CD4-positive, alpha-beta memory T cell (primary cell): ENCODE measurements at regions not wholly inside any gene's neighbourhood (a gene's known extent, or its start where the extent isn't known, plus 50 kb on each side); places are given as distances from the start of the nearest gene placed in this dataset.

Source experiments
- CTCF ChIA-PET: fragments of 350-600 bp; sonication (Branson Sonifier 250); formaldehyde crosslinking; loops from one replicate; lab custom pipeline; 2021; ENCODE audit warnings: inconsistent platforms; ENCODE audit not compliant: partially characterized antibody; lab: Charles Lee
- POLR2A ChIA-PET: fragments of 350-600 bp; sonication (Branson Sonifier 250); formaldehyde crosslinking; loops from one replicate; lab custom pipeline; 2021; ENCODE audit not compliant: partially characterized antibody; lab: Charles Lee
- DNase-seq, 5 donors: peaks; one replicate each; pipeline versions ENCODE4 v3.0.0 to v3.0.0-alpha.2; 2020 to 2022; ENCODE audit warnings: mixed read lengths in 1 of 5
- H3K27ac ChIP-seq: one replicate; pipeline ENCODE4 v1.7.0; 2013; ENCODE audit warnings: low read depth, low read length
- H3K27me3 ChIP-seq: 2 replicates; pipeline ENCODE4 v1.7.0; 2013; ENCODE audit warnings: mild to moderate bottlenecking, low read length, moderate library complexity; ENCODE audit not compliant: insufficient read depth
- H3K36me3 ChIP-seq: 2 replicates; pipeline ENCODE4 v1.7.0; 2013; ENCODE audit warnings: mild to moderate bottlenecking, low read length, moderate library complexity; ENCODE audit not compliant: insufficient read depth
- H3K4me1 ChIP-seq: 2 replicates; pipeline ENCODE4 v1.7.0; 2013; ENCODE audit warnings: mild to moderate bottlenecking, low read length, moderate library complexity; ENCODE audit not compliant: insufficient read depth
- H3K4me3 ChIP-seq, 2 donors: one replicate each; pipeline ENCODE4 v1.7.0; 2013; ENCODE audit warnings: low read length in 2 of 2, mild to moderate bottlenecking in 1 of 2
- H3K9me3 ChIP-seq, 2 donors: one replicate each; pipeline ENCODE4 v1.7.0; 2013; ENCODE audit warnings: low read length in 2 of 2, control low read depth in 1 of 2; ENCODE audit not compliant: control insufficient read depth in 1 of 2
- H3K27ac Mint-ChIP-seq, 7 donors: one replicate each; pipeline ENCODE4 v1.8.0; 2020 to 2021; ENCODE audit warnings: mixed read lengths in 7 of 7, mild to moderate bottlenecking in 6 of 7, inconsistent platforms in 3 of 7, moderate library complexity in 3 of 7
- H3K27me3 Mint-ChIP-seq, 2 donors: one replicate each; pipeline ENCODE4 v1.8.0; 2020 to 2021; ENCODE audit warnings: mixed read lengths in 2 of 2
- H3K36me3 Mint-ChIP-seq, 2 donors: one replicate each; pipeline ENCODE4 v1.8.0; 2020 to 2021; ENCODE audit warnings: mixed read lengths in 2 of 2, inconsistent platforms in 1 of 2, mild to moderate bottlenecking in 1 of 2
- H3K4me1 Mint-ChIP-seq, 4 donors: one replicate each; pipeline ENCODE4 v1.8.0; 2020 to 2021; ENCODE audit warnings: mixed read lengths in 4 of 4, mild to moderate bottlenecking in 1 of 4
- H3K4me3 Mint-ChIP-seq, 8 donors: one replicate each; pipeline ENCODE4 v1.8.0; 2020 to 2021; ENCODE audit warnings: mixed read lengths in 8 of 8, mild to moderate bottlenecking in 7 of 8, moderate library complexity in 6 of 8, inconsistent platforms in 3 of 8
- H3K9me3 Mint-ChIP-seq, 8 donors: one replicate each; pipeline ENCODE4 v1.8.0; 2020 to 2021; ENCODE audit warnings: mixed read lengths in 8 of 8, mild to moderate bottlenecking in 5 of 8, inconsistent platforms in 3 of 8, moderate library complexity in 1 of 8
- intact Hi-C: fragments of 100-400 bp; cut with micrococcal nuclease; formaldehyde crosslinking; loops from one replicate; pipeline ENCODE4 v1.15.1; 2023

GRCh38 chr5:145466533-145466932 is 368.6 kb downstream of the PRELID2 start:
- Histone ChIP-seq H3K27ac (no peak overlapping the region), H3K9me3 (peaks cover 0 to 2% of the 10 kb centered on the region in 2 donors), H3K27me3 (no peaks in the 10 kb centered on the region), H3K36me3 (no peaks in the 10 kb centered on the region), H3K4me3 (no peak overlapping the region), H3K4me1 (no peaks in the 10 kb centered on the region)
- Mint-ChIP-seq H3K36me3 (no peaks in the 10 kb centered on the region), H3K4me3 (no peak overlapping the region), H3K27me3 (no peaks in the 10 kb centered on the region), H3K9me3 (peaks cover 0 to 6% (median 3%) of the 10 kb centered on the region in 8 donors), H3K4me1 (no peaks in the 10 kb centered on the region), H3K27ac (no peak overlapping the region)
- ChIA-PET POLR2A (no interaction called here), CTCF (no interaction called here)
- intact Hi-C loops, result no loop called here
- no peak for DNase-seq

- H3K4me1 ChIP-seq, result no peaks in the 10 kb centered on the region
- H3K4me3 ChIP-seq, result no peak overlapping the region
- peaks cover 0 to 6% (median 3%) of the 10 kb centered on the region in 8 donors for H3K9me3 Mint-ChIP-seq
- POLR2A ChIA-PET, result no interaction called here
- no peaks in the 10 kb centered on the region for H3K27me3 Mint-ChIP-seq
- H3K9me3 ChIP-seq, result peaks cover 0 to 2% of the 10 kb centered on the region in 2 donors
- H3K4me3 Mint-ChIP-seq, result no peak overlapping the region
- CTCF ChIA-PET, result no interaction called here
- no peaks in the 10 kb centered on the region for H3K27me3 ChIP-seq
- no peak overlapping the region for H3K27ac ChIP-seq
- no peaks in the 10 kb centered on the region for H3K36me3 Mint-ChIP-seq
- no peaks in the 10 kb centered on the region for H3K4me1 Mint-ChIP-seq
- no peak overlapping the region for H3K27ac Mint-ChIP-seq
- no peak for DNase-seq
- intact Hi-C loops, result no loop called here
- no peaks in the 10 kb centered on the region for H3K36me3 ChIP-seq
Measured at GRCh38 chr5:145465474-145466263, 369.5 kb downstream of the PRELID2 start.

DNA sequence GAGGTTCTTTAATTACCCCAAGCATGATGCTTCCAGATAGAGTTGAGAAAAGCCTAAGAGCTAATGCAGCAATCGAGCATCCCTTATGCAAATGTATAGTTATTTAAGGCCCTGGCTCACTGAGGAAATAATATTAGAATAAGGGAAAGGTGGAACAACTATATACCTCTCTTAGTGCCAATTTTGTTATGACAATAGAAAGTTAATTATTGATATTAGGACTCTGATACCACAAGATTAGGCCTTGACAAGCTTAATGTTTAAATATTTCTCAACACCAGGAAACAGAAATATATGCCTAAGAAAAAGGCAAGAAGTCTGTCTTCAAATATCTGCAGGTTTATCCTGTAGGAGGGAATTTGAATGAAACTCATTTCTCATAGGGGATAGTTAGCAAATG is 371.0 kb downstream of the PRELID2 start:
- Mint-ChIP-seq H3K4me1 (no peaks in the 10 kb centered on the region), H3K27me3 (no peaks in the 10 kb centered on the region), H3K9me3 (peaks cover 0 to 6% (median 4%) of the 10 kb centered on the region in 8 donors), H3K4me3 (no peak overlapping the region), H3K27ac (no peak overlapping the region), H3K36me3 (no peaks in the 10 kb centered on the region)
- H3K27me3 ChIP-seq, result no peaks in the 10 kb centered on the region
- DNase-seq, result no peak
- no peaks in the 10 kb centered on the region for H3K4me1 ChIP-seq
- peaks cover 0 to 2% of the 10 kb centered on the region in 2 donors for H3K9me3 ChIP-seq
- no peak overlapping the region for H3K27ac ChIP-seq
- no peak overlapping the region for H3K4me3 ChIP-seq
- ChIA-PET CTCF (no interaction called here), POLR2A (no interaction called here)
- H3K36me3 ChIP-seq, result no peaks in the 10 kb centered on the region
- intact Hi-C loops, result no loop called here

GRCh38 chr5:145463634-145464033 is 371.5 kb downstream of the PRELID2 start:
- Histone ChIP-seq H3K36me3 (no peaks in the 10 kb centered on the region), H3K4me3 (no peak overlapping the region), H3K27me3 (no peaks in the 10 kb centered on the region), H3K9me3 (peaks cover 0 to 2% of the 10 kb centered on the region in 2 donors), H3K27ac (no peak overlapping the region), H3K4me1 (no peaks in the 10 kb centered on the region)
- no peaks in the 10 kb centered on the region for H3K27me3 Mint-ChIP-seq
- no peaks in the 10 kb centered on the region for H3K4me1 Mint-ChIP-seq
- H3K9me3 Mint-ChIP-seq, result peaks cover 0 to 7% (median 4%) of the 10 kb centered on the region in 8 donors
- CTCF ChIA-PET, result no interaction called here
- intact Hi-C loops, result no loop called here
- no peak overlapping the region for H3K27ac Mint-ChIP-seq
- DNase-seq, result no peak
- POLR2A ChIA-PET, result no interaction called here
- H3K36me3 Mint-ChIP-seq, result no peaks in the 10 kb centered on the region
- H3K4me3 Mint-ChIP-seq, result no peak overlapping the region

- Mint-ChIP-seq H3K36me3 (no peaks in the 10 kb centered on the region), H3K9me3 (peaks cover 0 to 11% (median 4%) of the 10 kb centered on the region in 8 donors), H3K4me3 (no peak overlapping the region), H3K27ac (no peak overlapping the region), H3K4me1 (no peaks in the 10 kb centered on the region), H3K27me3 (no peaks in the 10 kb centered on the region)
- no peak for DNase-seq
- CTCF ChIA-PET, result no interaction called here
- intact Hi-C loops, result no loop called here
- Histone ChIP-seq H3K27ac (no peak overlapping the region), H3K36me3 (no peaks in the 10 kb centered on the region), H3K27me3 (no peaks in the 10 kb centered on the region), H3K9me3 (peaks cover 0 to 2% of the 10 kb centered on the region in 2 donors), H3K4me3 (no peak overlapping the region), H3K4me1 (no peaks in the 10 kb centered on the region)
- POLR2A ChIA-PET, result no interaction called here
Measured at GRCh38 chr5:145462525-145462924, 372.6 kb downstream of the PRELID2 start.

DNA sequence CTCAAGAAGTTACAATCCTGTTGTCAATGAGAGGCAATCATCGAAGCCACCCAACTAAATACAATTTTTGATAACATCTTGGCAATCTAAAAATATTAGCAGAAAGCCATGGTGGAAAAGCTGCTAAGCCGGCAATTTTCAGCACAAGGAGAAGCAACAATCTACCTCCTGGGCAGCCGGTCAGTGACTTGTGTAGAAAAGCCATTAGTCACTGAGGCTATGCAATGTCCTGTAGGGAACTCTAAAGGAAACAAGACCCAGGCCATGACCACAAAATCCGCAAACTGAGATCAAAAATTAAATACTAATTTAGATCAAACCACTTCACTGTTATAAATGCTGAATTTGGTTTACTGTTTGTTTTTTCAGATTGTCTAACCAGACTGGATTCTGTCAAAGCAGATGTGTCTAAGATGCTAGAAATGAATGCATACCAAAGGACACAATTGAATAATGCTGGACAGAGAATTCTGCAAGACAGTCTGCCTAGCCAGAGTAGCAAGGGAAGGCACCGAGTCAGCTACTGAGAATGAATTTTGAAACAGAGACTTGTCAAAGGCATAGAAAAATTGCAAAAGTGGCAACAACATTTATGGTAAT is 384.8 kb downstream of the PRELID2 start:
- CTCF ChIA-PET, result no interaction called here
- H3K4me1 Mint-ChIP-seq, result no peaks in the 10 kb centered on the region
- intact Hi-C loops, result no loop called here

GRCh38 chr5:145449794-145450193 is 385.3 kb downstream of the PRELID2 start:
- Mint-ChIP-seq H3K36me3 (no peaks in the 10 kb centered on the region), H3K9me3 (peaks cover 0 to 10% (median 6%) of the 10 kb centered on the region in 8 donors), H3K4me3 (no peak overlapping the region), H3K27ac (no peak overlapping the region), H3K27me3 (no peaks in the 10 kb centered on the region), H3K4me1 (no peaks in the 10 kb centered on the region)
- ChIA-PET CTCF (no interaction called here), POLR2A (no interaction called here)
- Histone ChIP-seq H3K27me3 (no peaks in the 10 kb centered on the region), H3K36me3 (no peaks in the 10 kb centered on the region), H3K9me3 (no peaks in the 10 kb centered on the region), H3K4me3 (no peak overlapping the region), H3K27ac (no peak overlapping the region), H3K4me1 (no peaks in the 10 kb centered on the region)
- intact Hi-C loops, result no loop called here
- DNase-seq, result no peak

More for the DNA sequence above, 384.8 kb downstream of the PRELID2 start:
- Histone ChIP-seq H3K36me3 (no peaks in the 10 kb centered on the region), H3K27ac (no peak overlapping the region), H3K4me1 (no peaks in the 10 kb centered on the region), H3K4me3 (no peak overlapping the region), H3K9me3 (no peaks in the 10 kb centered on the region), H3K27me3 (no peaks in the 10 kb centered on the region)
- no peak overlapping the region for H3K4me3 Mint-ChIP-seq
- peaks cover 0 to 10% (median 6%) of the 10 kb centered on the region in 8 donors for H3K9me3 Mint-ChIP-seq
- DNase-seq, result no peak
- H3K36me3 Mint-ChIP-seq, result no peaks in the 10 kb centered on the region
- H3K27ac Mint-ChIP-seq, result no peak overlapping the region
- H3K27me3 Mint-ChIP-seq, result no peaks in the 10 kb centered on the region
- POLR2A ChIA-PET, result no interaction called here
